ENCODE measurements at regions not wholly inside any gene's neighbourhood (a gene's known extent, or its start where the extent isn't known, plus 50 kb on each side); places are given as distances from the start of the nearest gene placed in this dataset.

GRCh38 chr13:44221657-44222056 is 152.0 kb upstream of the SERP2 start:
- H3K9me3 Mint-ChIP-seq: no peaks in the 10 kb centered on the region
- Histone ChIP-seq H3K27me3 (ENCODE audit: control insufficient read depth, insufficient read depth, low read length) (no peaks in the 10 kb centered on the region), H3K9me3 (ENCODE audit: control insufficient read depth, insufficient read depth, low read length) (no peaks in the 10 kb centered on the region), H3K4me3 (ENCODE audit: low read length) (no peak overlapping the region), H3K36me3 (ENCODE audit: control insufficient read depth, insufficient read depth, low read length) (no peaks in the 10 kb centered on the region), H3K27ac (ENCODE audit: low read length) (no peak overlapping the region), H3K4me1 (ENCODE audit: control insufficient read depth, insufficient read depth, low read length) (no peaks in the 10 kb centered on the region)
- no peak overlapping the region for H3K4me3 Mint-ChIP-seq
- no peak overlapping the region for H3K27ac Mint-ChIP-seq
- WGBS (ENCODE audit: insufficient coverage): 94% methylated on average over 4 of the region's 4 CpGs
- DNase-seq (no peak), ATAC-seq (no peak)
- TF ChIP-seq CTCF (IDR thresholded peaks at IDR 0.05): no peak
- intact Hi-C loops (cut with micrococcal nuclease): no loop called here
- no peaks in the 10 kb centered on the region for H3K36me3 Mint-ChIP-seq
- no peaks in the 10 kb centered on the region for H3K4me1 Mint-ChIP-seq
- peaks cover 0 to 7% of the 10 kb centered on the region in 2 donors for H3K27me3 Mint-ChIP-seq (ENCODE audit: low read depth in 2 of 2)

DNA sequence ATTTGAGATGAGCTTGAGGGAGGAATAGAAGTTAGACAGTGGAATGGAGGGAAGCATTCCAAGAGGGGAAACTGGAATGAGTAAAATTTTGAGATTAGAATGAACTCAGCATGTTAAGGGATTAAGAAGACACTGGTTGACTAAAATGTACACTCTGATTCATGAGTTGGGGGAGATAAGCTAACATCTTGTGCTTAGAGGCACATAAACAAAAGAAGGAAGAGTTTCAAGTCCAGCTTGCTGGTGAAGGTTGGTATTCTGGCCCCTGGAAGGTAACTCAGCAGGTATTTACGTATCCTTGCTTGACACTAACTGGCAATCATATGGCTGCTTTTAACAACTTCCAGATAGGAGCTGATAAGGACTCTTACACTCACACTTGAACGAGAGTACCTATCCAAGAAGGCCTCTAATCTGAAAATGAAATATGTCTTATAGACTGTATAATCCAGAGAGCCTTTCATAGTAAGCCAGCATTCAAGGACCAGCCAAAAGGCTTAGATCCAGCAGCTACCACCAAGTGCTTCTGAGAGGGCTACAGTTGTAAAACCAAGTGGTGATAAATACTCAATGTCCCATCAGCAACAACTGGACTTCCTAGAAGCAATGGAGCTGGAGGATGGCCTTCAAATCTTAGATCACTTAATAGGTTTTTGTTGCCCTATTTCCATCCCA is 149.7 kb upstream of the SERP2 start:
- Histone ChIP-seq H3K36me3 (ENCODE audit: control insufficient read depth, insufficient read depth, low read length) (no peaks in the 10 kb centered on the region), H3K27ac (ENCODE audit: low read length) (no peak overlapping the region), H3K4me3 (ENCODE audit: low read length) (no peak overlapping the region), H3K27me3 (ENCODE audit: control insufficient read depth, insufficient read depth, low read length) (no peaks in the 10 kb centered on the region), H3K4me1 (ENCODE audit: control insufficient read depth, insufficient read depth, low read length) (no peaks in the 10 kb centered on the region), H3K9me3 (ENCODE audit: control insufficient read depth, insufficient read depth, low read length) (no peaks in the 10 kb centered on the region)
- no peaks in the 10 kb centered on the region for H3K4me1 Mint-ChIP-seq
- 89% methylated on average over 1 of the region's 2 CpGs for WGBS (ENCODE audit: insufficient coverage)
- H3K9me3 Mint-ChIP-seq: no peaks in the 10 kb centered on the region
- intact Hi-C loops (cut with micrococcal nuclease): no loop called here
- TF ChIP-seq CTCF (IDR thresholded peaks at IDR 0.05): no peak
- ATAC-seq: no peak
- no peak overlapping the region for H3K4me3 Mint-ChIP-seq
- H3K27ac Mint-ChIP-seq: no peak overlapping the region
- DNase-seq: no peak
- H3K36me3 Mint-ChIP-seq: no peaks in the 10 kb centered on the region
- peaks cover 0 to 7% of the 10 kb centered on the region in 2 donors for H3K27me3 Mint-ChIP-seq (ENCODE audit: low read depth in 2 of 2)

- H3K36me3 Mint-ChIP-seq: no peaks in the 10 kb centered on the region
- no peaks in the 10 kb centered on the region for H3K9me3 Mint-ChIP-seq
- intact Hi-C loops (cut with micrococcal nuclease): no loop called here
Measured at GRCh38 chr13:44224450-44225149, 149.0 kb upstream of the SERP2 start.

More at GRCh38 chr13:44224450-44225149, 149.0 kb upstream of the SERP2 start:
- H3K9me3 ChIP-seq (ENCODE audit: control insufficient read depth, insufficient read depth, low read length): no peaks in the 10 kb centered on the region
- no peaks in the 10 kb centered on the region for H3K27me3 ChIP-seq (ENCODE audit: control insufficient read depth, insufficient read depth, low read length)
- Mint-ChIP-seq H3K27ac (no peak overlapping the region), H3K27me3 (ENCODE audit: low read depth in 2 of 2) (peaks cover 0 to 7% of the 10 kb centered on the region in 2 donors), H3K4me1 (no peaks in the 10 kb centered on the region), H3K4me3 (no peak overlapping the region)
- ATAC-seq: no peak
- H3K36me3 ChIP-seq (ENCODE audit: control insufficient read depth, insufficient read depth, low read length): no peaks in the 10 kb centered on the region
- WGBS (ENCODE audit: insufficient coverage): 82% methylated on average over 1 of the region's 2 CpGs
- DNase-seq: no peak
- H3K4me3 ChIP-seq (ENCODE audit: low read length): no peak overlapping the region
- no peak overlapping the region for H3K27ac ChIP-seq (ENCODE audit: low read length)
- no peaks in the 10 kb centered on the region for H3K4me1 ChIP-seq (ENCODE audit: control insufficient read depth, insufficient read depth, low read length)
- TF ChIP-seq CTCF (IDR thresholded peaks at IDR 0.05): no peak
